HUES64 (cell line): ENCODE measurements at regions not wholly inside any gene's neighbourhood (a gene's known extent, or its start where the extent isn't known, plus 50 kb on each side); places are given as distances from the start of the nearest gene placed in this dataset.

Source experiments
- H3K27ac ChIP-seq: 2 replicates; pipeline ENCODE4 v1.7.0; 2013; ENCODE audit warnings: low read depth, low read length, inconsistent platforms
- H3K27me3 ChIP-seq: 2 replicates; pipeline ENCODE4 v1.6.1; 2013; ENCODE audit warnings: mild to moderate bottlenecking, low read length; ENCODE audit not compliant: insufficient read depth
- H3K36me3 ChIP-seq: 2 replicates; pipeline ENCODE4 v1.6.1; 2013; ENCODE audit warnings: mild to moderate bottlenecking, low read length; ENCODE audit not compliant: insufficient read depth
- H3K4me1 ChIP-seq: 2 replicates; pipeline ENCODE4 v1.6.1; 2013; ENCODE audit warnings: mild to moderate bottlenecking, low read length, moderate library complexity; ENCODE audit not compliant: insufficient read depth
- H3K4me3 ChIP-seq: 2 replicates; pipeline ENCODE4 v1.5.1; 2013; ENCODE audit warnings: mild to moderate bottlenecking, low read length, moderate library complexity
- H3K9ac ChIP-seq: 2 replicates; pipeline ENCODE4 v1.6.1; 2013; ENCODE audit warnings: mild to moderate bottlenecking, low read depth, low read length
- H3K9me3 ChIP-seq: 2 replicates; pipeline ENCODE4 v1.6.1; 2013; ENCODE audit warnings: low read depth, low read length; ENCODE audit not compliant: insufficient read depth
- WGBS: fragments of 150-250, 120-280 bp; methylation state at CpG from one replicate; pipeline ENCODE4 v1.1.7; 2013; ENCODE audit warnings: missing lambda C conversion rate; 5-methylcytosine and 5-hydroxymethylcytosine counted together

GRCh38 chr2:180927030-180927686, 53.2 kb upstream of the UBE2E3 start:
- no peaks in the 10 kb centered on the region for H3K9me3 ChIP-seq
- H3K27me3 ChIP-seq = no peaks in the 10 kb centered on the region
- H3K9ac ChIP-seq = no peak overlapping the region
- H3K27ac ChIP-seq = no peak overlapping the region
- whole genome bisulfite sequencing = 96% methylated on average over 3 of the region's 3 CpGs
- H3K36me3 ChIP-seq = no peaks in the 10 kb centered on the region
- H3K4me3 ChIP-seq = no peak overlapping the region
- no peaks in the 10 kb centered on the region for H3K4me1 ChIP-seq

DNA sequence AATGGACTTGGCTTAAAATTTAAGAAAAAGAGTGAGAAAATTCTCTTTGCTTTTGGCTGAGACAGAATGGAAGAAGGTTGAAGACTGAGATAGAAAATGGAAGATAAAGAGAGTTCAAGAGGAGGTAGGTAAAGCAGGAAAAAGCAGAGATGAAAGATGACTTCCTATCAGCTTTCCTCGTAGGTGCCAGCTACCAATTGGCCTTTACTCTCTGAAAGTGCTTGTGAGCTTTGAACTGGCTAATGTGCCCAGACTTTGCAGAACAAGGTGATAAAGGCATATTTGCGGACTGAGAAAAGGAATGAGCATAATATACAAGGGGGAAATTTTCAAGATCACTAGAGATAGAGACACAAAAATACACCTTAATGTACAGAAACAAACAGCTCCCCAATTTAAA, 54.7 kb upstream of the UBE2E3 start:
- WGBS = 88% methylated on average over 2 of the region's 2 CpGs

DNA sequence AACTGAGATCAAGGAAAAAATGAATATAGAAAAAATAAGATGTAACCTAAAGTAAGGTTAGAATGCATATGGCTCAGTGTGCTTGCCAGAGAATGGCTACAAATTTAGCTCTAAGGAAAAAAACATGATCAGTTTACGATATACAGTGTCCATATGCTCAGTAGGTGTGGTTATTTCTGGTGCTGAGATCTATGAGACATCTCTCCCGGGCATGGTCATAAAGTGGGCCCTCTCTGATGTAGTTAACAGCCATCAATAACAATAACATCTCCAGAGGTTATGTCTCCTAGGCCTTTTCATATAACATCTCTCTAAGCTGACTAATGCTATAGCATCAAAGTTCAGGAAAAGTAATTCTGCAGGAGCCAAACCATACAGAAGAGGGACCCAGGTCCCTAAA, 56.3 kb upstream of the UBE2E3 start:
- Histone ChIP-seq H3K9me3 (no peaks in the 10 kb centered on the region), H3K9ac (no peak overlapping the region), H3K4me1 (no peaks in the 10 kb centered on the region), H3K27me3 (no peaks in the 10 kb centered on the region), H3K27ac (no peak overlapping the region), H3K4me3 (no peak overlapping the region), H3K36me3 (no peaks in the 10 kb centered on the region)
- WGBS = 96% methylated on average over 2 of the region's 2 CpGs

More for the DNA sequence above, 54.7 kb upstream of the UBE2E3 start:
- H3K4me3 ChIP-seq = no peak overlapping the region
- no peak overlapping the region for H3K9ac ChIP-seq
- no peaks in the 10 kb centered on the region for H3K36me3 ChIP-seq
- H3K4me1 ChIP-seq = no peaks in the 10 kb centered on the region
- H3K27me3 ChIP-seq = no peaks in the 10 kb centered on the region
- H3K27ac ChIP-seq = no peak overlapping the region
- no peaks in the 10 kb centered on the region for H3K9me3 ChIP-seq

GRCh38 chr2:180910831-180911665, 69.4 kb upstream of the UBE2E3 start:
- Histone ChIP-seq H3K36me3 (no peaks in the 10 kb centered on the region), H3K27ac (no peak overlapping the region), H3K4me3 (no peak overlapping the region), H3K27me3 (no peaks in the 10 kb centered on the region), H3K9ac (no peak overlapping the region), H3K4me1 (peaks cover 11% of the 10 kb centered on the region; the same call in 1 of the 2 replicates), H3K9me3 (no peaks in the 10 kb centered on the region)
- WGBS = 92% methylated on average over 9 of the region's 9 CpGs

GRCh38 chr2:180907731-180908130, 72.7 kb upstream of the UBE2E3 start:
- H3K9me3 ChIP-seq = no peaks in the 10 kb centered on the region
- no peaks in the 10 kb centered on the region for H3K27me3 ChIP-seq
- H3K36me3 ChIP-seq = no peaks in the 10 kb centered on the region
- WGBS = 85% methylated on average over 1 of the region's 1 CpG
- H3K27ac ChIP-seq = no peak overlapping the region
- H3K9ac ChIP-seq = no peak overlapping the region
- H3K4me3 ChIP-seq = no peak overlapping the region
- H3K4me1 ChIP-seq = peaks cover 28% of the 10 kb centered on the region

DNA sequence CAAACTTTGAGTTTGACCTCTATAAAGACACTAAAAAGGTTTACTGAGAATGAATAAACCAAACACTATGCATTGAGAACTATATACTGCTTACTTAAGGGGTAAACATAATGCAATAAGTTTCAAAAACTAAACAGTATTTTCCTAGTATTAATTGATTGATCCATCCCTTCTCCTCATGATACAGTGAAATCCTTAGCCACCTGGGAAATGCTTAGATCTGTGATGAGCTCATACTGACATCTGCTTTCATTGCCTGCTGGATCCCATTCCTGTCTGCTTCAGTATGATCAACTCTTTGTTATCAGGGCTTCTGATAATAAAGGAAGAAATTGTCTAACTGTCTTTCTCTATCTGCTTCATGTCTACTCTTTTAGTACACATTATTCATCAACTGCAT, 74.9 kb upstream of the UBE2E3 start:
- H3K36me3 ChIP-seq = no peaks in the 10 kb centered on the region

DNA sequence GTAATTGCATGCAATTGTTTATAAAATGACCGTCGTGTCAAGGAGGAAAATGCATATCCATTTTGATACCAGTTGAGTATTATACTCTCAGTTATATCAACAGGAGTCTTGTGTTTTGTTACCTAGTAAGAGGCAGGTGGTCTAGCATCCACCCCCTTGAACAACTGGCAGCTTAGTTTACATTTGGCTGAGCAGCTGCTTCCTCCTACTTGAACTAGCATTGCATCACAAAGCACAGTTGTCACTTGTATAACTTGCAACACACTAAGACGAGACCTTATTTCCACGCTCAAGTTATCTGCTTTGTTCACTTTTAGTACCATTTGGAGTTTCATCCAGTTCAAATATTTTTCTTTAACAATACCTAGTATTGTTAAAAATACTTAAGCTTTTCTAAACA, 75.4 kb upstream of the UBE2E3 start:
- Histone ChIP-seq H3K27ac (no peak overlapping the region; the same call in 1 of the 2 replicates), H3K36me3 (no peaks in the 10 kb centered on the region), H3K9me3 (no peaks in the 10 kb centered on the region), H3K4me1 (peaks cover 28% of the 10 kb centered on the region), H3K27me3 (no peaks in the 10 kb centered on the region), H3K9ac (no peak overlapping the region), H3K4me3 (peak overlapping the region; percentile 6; the same call in 1 of the 2 replicates)
- 12% methylated on average over 4 of the region's 4 CpGs for WGBS

More for the DNA sequence above, 74.9 kb upstream of the UBE2E3 start:
- Histone ChIP-seq H3K27me3 (no peaks in the 10 kb centered on the region), H3K4me3 (peak overlapping the region; percentile 6; the same call in 1 of the 2 replicates), H3K9me3 (no peaks in the 10 kb centered on the region), H3K27ac (no peak overlapping the region; the same call in 1 of the 2 replicates), H3K4me1 (peaks cover 28% of the 10 kb centered on the region), H3K9ac (no peak overlapping the region)

- H3K27me3 ChIP-seq = no peaks in the 10 kb centered on the region
- WGBS = 89% methylated on average over 4 of the region's 4 CpGs
- no peak overlapping the region for H3K27ac ChIP-seq
- H3K36me3 ChIP-seq = no peaks in the 10 kb centered on the region
- H3K4me3 ChIP-seq = no peak overlapping the region
- H3K9me3 ChIP-seq = no peaks in the 10 kb centered on the region
- peaks cover 17% of the 10 kb centered on the region for H3K4me1 ChIP-seq
- no peak overlapping the region for H3K9ac ChIP-seq
Measured at GRCh38 chr2:180901331-180901730, 79.1 kb upstream of the UBE2E3 start.

DNA sequence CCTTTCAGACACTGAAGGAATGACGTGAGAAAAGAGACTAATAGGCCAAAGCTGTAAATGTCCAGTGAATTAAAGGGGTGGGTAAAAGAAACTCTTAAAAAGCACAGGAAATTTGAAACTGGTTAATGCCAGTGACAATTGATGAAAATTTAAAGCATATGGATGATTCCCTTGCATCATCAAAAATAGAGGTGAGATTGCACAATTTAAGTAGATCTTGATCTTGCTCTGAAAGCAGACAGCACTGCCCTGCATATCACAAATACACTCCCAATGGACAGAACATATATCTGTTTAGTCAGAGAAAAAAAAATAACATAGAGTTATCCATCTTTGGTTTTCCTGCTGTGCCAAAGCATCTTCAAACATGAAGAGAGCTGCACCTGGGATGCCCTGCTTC, 86.7 kb upstream of the UBE2E3 start:
- Histone ChIP-seq H3K9ac (no peak overlapping the region), H3K4me3 (no peak overlapping the region), H3K4me1 (no peaks in the 10 kb centered on the region), H3K9me3 (no peaks in the 10 kb centered on the region), H3K36me3 (no peaks in the 10 kb centered on the region), H3K27ac (no peak overlapping the region), H3K27me3 (no peaks in the 10 kb centered on the region)
- WGBS = 92% methylated on average over 1 of the region's 1 CpG

DNA sequence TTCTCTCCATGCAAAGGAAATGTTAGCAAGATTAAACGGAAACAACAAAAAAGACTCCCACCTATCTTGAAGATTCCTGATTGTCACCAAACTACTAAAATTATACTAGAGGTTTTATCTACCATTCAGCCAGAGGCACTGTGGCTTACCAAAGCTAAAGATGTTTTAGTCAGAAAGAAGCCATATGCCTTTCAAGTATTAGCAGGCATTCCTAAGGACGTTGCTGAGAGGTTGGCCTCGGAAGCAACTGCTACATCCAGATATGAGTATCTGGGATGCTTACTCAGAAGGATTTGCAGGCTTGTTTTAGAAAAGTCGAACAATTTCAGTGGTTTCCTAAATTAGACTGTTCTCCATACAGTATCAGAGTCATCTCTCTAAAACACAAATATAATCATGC, 88.3 kb upstream of the UBE2E3 start:
- no peaks in the 10 kb centered on the region for H3K4me1 ChIP-seq
- H3K9me3 ChIP-seq = no peaks in the 10 kb centered on the region
- 86% methylated on average over 4 of the region's 4 CpGs for WGBS
- H3K27ac ChIP-seq = no peak overlapping the region
- no peak overlapping the region for H3K4me3 ChIP-seq
- H3K9ac ChIP-seq = no peak overlapping the region
- no peaks in the 10 kb centered on the region for H3K27me3 ChIP-seq
- no peaks in the 10 kb centered on the region for H3K36me3 ChIP-seq

GRCh38 chr2:180891360-180891759, 89.0 kb upstream of the UBE2E3 start:
- no peak overlapping the region for H3K9ac ChIP-seq

More at GRCh38 chr2:180891360-180891759, 89.0 kb upstream of the UBE2E3 start:
- H3K27ac ChIP-seq = no peak overlapping the region
- H3K36me3 ChIP-seq = no peaks in the 10 kb centered on the region
- H3K9me3 ChIP-seq = no peaks in the 10 kb centered on the region
- no peak overlapping the region for H3K4me3 ChIP-seq
- no peaks in the 10 kb centered on the region for H3K27me3 ChIP-seq
- no peaks in the 10 kb centered on the region for H3K4me1 ChIP-seq
